HPDE6-E6E7 (cell line): ENCODE measurements at regions not wholly inside any gene's neighbourhood (a gene's known extent, or its start where the extent isn't known, plus 50 kb on each side); places are given as distances from the start of the nearest gene placed in this dataset.

Source experiments
- DNase-seq: peaks from one replicate; pipeline ENCODE4 v3.0.0; 2011; ENCODE audit warnings: missing footprints; ENCODE audit errors: extremely low spot score

- no peak for DNase-seq
Observed at GRCh38 chr13:73898899-73899298, 235.3 kb downstream of the KLF12 start.

GRCh38 chr13:73898276-73898675 lies 235.9 kb downstream of the KLF12 start:
- no peak for DNase-seq

- no peak for DNase-seq
Observed at GRCh38 chr13:73894995-73895571, 239.1 kb downstream of the KLF12 start.

- no peak for DNase-seq
Observed at GRCh38 chr13:73893833-73894232, 240.4 kb downstream of the KLF12 start.

- no peak for DNase-seq
Observed at GRCh38 chr13:73891805-73892204, 242.4 kb downstream of the KLF12 start.

GRCh38 chr13:73883162-73883561 lies 251.0 kb downstream of the KLF12 start:
- DNase-seq: no peak

- no peak for DNase-seq
Observed at GRCh38 chr13:73880365-73880764, 253.8 kb downstream of the KLF12 start.

GRCh38 chr13:73879346-73880015 lies 254.7 kb downstream of the KLF12 start:
- DNase-seq: no peak

- no peak for DNase-seq
Observed at GRCh38 chr13:73877399-73877798, 256.8 kb downstream of the KLF12 start.

- no peak for DNase-seq
Observed at GRCh38 chr13:73876323-73876722, 257.9 kb downstream of the KLF12 start.

GRCh38 chr13:73873940-73874830 lies 260.0 kb downstream of the KLF12 start:
- DNase-seq: no peak

GRCh38 chr13:73872397-73872796 lies 261.8 kb downstream of the KLF12 start:
- no peak for DNase-seq

GRCh38 chr13:73870970-73871935 lies 263.0 kb downstream of the KLF12 start:
- DNase-seq: no peak

GRCh38 chr13:73870036-73870741 lies 264.0 kb downstream of the KLF12 start:
- no peak for DNase-seq

- DNase-seq: no peak
Observed at GRCh38 chr13:73865027-73865426, 269.2 kb downstream of the KLF12 start.

GRCh38 chr13:73861136-73861535 lies 273.1 kb downstream of the KLF12 start:
- DNase-seq: no peak

GRCh38 chr13:73860501-73860900 lies 273.7 kb downstream of the KLF12 start:
- no peak for DNase-seq

GRCh38 chr13:73859841-73860240 lies 274.4 kb downstream of the KLF12 start:
- no peak for DNase-seq

- no peak for DNase-seq
Observed at GRCh38 chr13:73857106-73857505, 277.1 kb downstream of the KLF12 start.

- no peak for DNase-seq
Observed at GRCh38 chr13:73851104-73851503, 283.1 kb downstream of the KLF12 start.
